WTC11 (cell line): ENCODE measurements at regions not wholly inside any gene's neighbourhood (a gene's known extent, or its start where the extent isn't known, plus 50 kb on each side); places are given as distances from the start of the nearest gene placed in this dataset.

ENCODE experiments used
- ATAC-seq: fragments of 200-7000 bp; cut with Tn5 transposase; 2 replicates; pipeline ENCODE4 v1.10.0; 2021; ENCODE audit warnings: mild to moderate bottlenecking, moderate library complexity
- CTCF ChIA-PET: fragments of 300-600 bp; sonication (Branson Sonifier 250); formaldehyde crosslinking; loops from one replicate; lab custom pipeline; 2021; ENCODE audit warnings: antibody characterized with exemption; lab: Charles Lee
- POLR2A ChIA-PET: fragments of 350-600 bp; sonication (Branson Sonifier 250); formaldehyde crosslinking; loops from one replicate; lab custom pipeline; 2021; ENCODE audit warnings: antibody characterized with exemption; lab: Charles Lee
- DNase-seq: peaks from one replicate; pipeline ENCODE4 v3.0.0; 2021; ENCODE audit warnings: low spot score
- H3K27ac Mint-ChIP-seq: 2 replicates; pipeline ENCODE4 v1.8.0; 2021; ENCODE audit warnings: mixed read lengths
- H3K27me3 Mint-ChIP-seq: 2 replicates; pipeline ENCODE4 v1.8.0; 2021; ENCODE audit warnings: low read depth, mild to moderate bottlenecking, moderate library complexity, mixed read lengths
- H3K36me3 Mint-ChIP-seq: 2 replicates; pipeline ENCODE4 v1.8.0; 2021; ENCODE audit warnings: mixed read lengths
- H3K4me1 Mint-ChIP-seq: 2 replicates; pipeline ENCODE4 v1.8.0; 2022; ENCODE audit warnings: mixed read lengths
- H3K4me3 Mint-ChIP-seq: 2 replicates; pipeline ENCODE4 v1.8.0; 2021; ENCODE audit warnings: mild to moderate bottlenecking, moderate library complexity, mixed read lengths
- H3K9me3 Mint-ChIP-seq: 2 replicates; pipeline ENCODE4 v1.8.0; 2021; ENCODE audit warnings: mixed read lengths
- ATF1 ChIP-seq: sonication (generic); formaldehyde crosslinking; IDR thresholded peaks from 2 replicates; pipeline ENCODE4 v1.8.1; 2023; ENCODE audit warnings: mild to moderate bottlenecking, moderate library complexity, missing genetic modification reagents
- CREB1 ChIP-seq: sonication (generic); formaldehyde crosslinking; IDR thresholded peaks from 2 replicates; pipeline ENCODE4 v1.8.0; 2023; ENCODE audit warnings: mild to moderate bottlenecking, missing genetic modification reagents
- FOXK1 ChIP-seq: sonication (generic); formaldehyde crosslinking; IDR thresholded peaks from 2 replicates; pipeline ENCODE4 v1.8.0; 2022; ENCODE audit warnings: mild to moderate bottlenecking, moderate library complexity, missing genetic modification reagents
- JAZF1 ChIP-seq: fragments of 250-450 bp; sonication (Bioruptor Pico); IDR thresholded peaks from 2 replicates; pipeline ENCODE4 v1.9.0; 2021; ENCODE audit warnings: moderate library complexity, mild to moderate bottlenecking, inconsistent platforms
- MYBL2 ChIP-seq: sonication (generic); formaldehyde crosslinking; IDR thresholded peaks from 2 replicates; pipeline ENCODE4 v1.8.1; 2023; ENCODE audit warnings: mild to moderate bottlenecking, moderate library complexity, missing genetic modification reagents
- PRRX2 ChIP-seq: fragments of 250-450 bp; sonication (Bioruptor Pico); IDR thresholded peaks from 2 replicates; pipeline ENCODE4 v1.8.0; 2021; ENCODE audit warnings: mild to moderate bottlenecking
- SOX15 ChIP-seq: fragments of 250-450 bp; sonication (Bioruptor Pico); IDR thresholded peaks from 2 replicates; pipeline ENCODE4 v1.9.0; 2021; ENCODE audit warnings: mild to moderate bottlenecking
- ZBTB21 ChIP-seq: sonication (generic); formaldehyde crosslinking; IDR thresholded peaks from 2 replicates; pipeline ENCODE4 v1.8.1; 2023; ENCODE audit warnings: mild to moderate bottlenecking, missing genetic modification reagents, borderline replicate concordance
- ZNF396 ChIP-seq: fragments of 250-450 bp; sonication (Bioruptor Pico); IDR thresholded peaks from 2 replicates; pipeline ENCODE4 v1.8.0; 2021; ENCODE audit warnings: mild to moderate bottlenecking, moderate library complexity, borderline replicate concordance
- ZNF416 ChIP-seq: fragments of 250-450 bp; sonication (Bioruptor Pico); IDR thresholded peaks from 2 replicates; pipeline ENCODE4 v1.9.0; 2021; ENCODE audit warnings: mild to moderate bottlenecking, inconsistent platforms
- TF ChIP-seq, protein P1 (sequence below): sonication (generic); formaldehyde crosslinking; conservative IDR thresholded peaks from 2 replicates; pipeline ENCODE4 v1.8.1; 2023; ENCODE audit warnings: mild to moderate bottlenecking, low read depth, missing genetic modification reagents, moderate library complexity
- TF ChIP-seq, protein P2 (sequence below): sonication (generic); formaldehyde crosslinking; IDR thresholded peaks from 2 replicates; pipeline ENCODE4 v1.8.0; 2022; ENCODE audit warnings: missing genetic modification reagents
- TF ChIP-seq, protein P3 (sequence below): fragments of 250-450 bp; sonication (Bioruptor Pico); IDR thresholded peaks from 2 replicates; pipeline ENCODE4 v2.1.2; 2022; ENCODE audit warnings: mild to moderate bottlenecking, moderate library complexity
- TF ChIP-seq, protein P4 (sequence below): fragments of 200-600 bp; IDR thresholded peaks from 2 replicates; pipeline ENCODE4 v1.8.0; 2022; ENCODE audit warnings: antibody characterized with exemption
- TF ChIP-seq, protein P5 (sequence below): sonication (generic); formaldehyde crosslinking; IDR thresholded peaks from 2 replicates; pipeline ENCODE4 v1.8.0; 2022; ENCODE audit warnings: mild to moderate bottlenecking, missing genetic modification reagents

DNA sequence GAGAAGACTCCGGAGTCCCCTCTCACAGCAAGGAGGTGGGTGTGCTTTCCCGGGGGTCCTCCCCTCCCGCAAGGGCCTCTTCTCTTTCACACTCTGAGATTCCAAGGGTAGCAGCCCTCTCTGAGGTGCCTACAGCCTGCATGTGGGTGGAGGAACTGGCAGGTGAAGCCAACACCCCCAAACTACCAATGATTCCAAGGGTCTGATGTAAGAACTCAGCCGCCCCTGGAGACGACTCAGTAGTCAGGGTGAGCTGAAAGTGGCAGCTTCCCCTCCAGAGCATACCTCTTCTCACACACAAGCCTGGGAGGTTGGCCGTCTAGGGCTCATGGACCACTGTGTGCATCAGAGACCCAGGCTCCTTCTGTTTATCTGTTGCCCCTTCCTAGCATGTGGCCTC, 66.1 kb downstream of the TSPAN17 start (continued):
- TF ChIP-seq, protein P1, sequence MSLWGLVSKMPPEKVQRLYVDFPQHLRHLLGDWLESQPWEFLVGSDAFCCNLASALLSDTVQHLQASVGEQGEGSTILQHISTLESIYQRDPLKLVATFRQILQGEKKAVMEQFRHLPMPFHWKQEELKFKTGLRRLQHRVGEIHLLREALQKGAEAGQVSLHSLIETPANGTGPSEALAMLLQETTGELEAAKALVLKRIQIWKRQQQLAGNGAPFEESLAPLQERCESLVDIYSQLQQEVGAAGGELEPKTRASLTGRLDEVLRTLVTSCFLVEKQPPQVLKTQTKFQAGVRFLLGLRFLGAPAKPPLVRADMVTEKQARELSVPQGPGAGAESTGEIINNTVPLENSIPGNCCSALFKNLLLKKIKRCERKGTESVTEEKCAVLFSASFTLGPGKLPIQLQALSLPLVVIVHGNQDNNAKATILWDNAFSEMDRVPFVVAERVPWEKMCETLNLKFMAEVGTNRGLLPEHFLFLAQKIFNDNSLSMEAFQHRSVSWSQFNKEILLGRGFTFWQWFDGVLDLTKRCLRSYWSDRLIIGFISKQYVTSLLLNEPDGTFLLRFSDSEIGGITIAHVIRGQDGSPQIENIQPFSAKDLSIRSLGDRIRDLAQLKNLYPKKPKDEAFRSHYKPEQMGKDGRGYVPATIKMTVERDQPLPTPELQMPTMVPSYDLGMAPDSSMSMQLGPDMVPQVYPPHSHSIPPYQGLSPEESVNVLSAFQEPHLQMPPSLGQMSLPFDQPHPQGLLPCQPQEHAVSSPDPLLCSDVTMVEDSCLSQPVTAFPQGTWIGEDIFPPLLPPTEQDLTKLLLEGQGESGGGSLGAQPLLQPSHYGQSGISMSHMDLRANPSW (CRISPR knock-in tag) = no peak
- no peak for TF ChIP-seq ZBTB21
- TF ChIP-seq, protein P2, sequence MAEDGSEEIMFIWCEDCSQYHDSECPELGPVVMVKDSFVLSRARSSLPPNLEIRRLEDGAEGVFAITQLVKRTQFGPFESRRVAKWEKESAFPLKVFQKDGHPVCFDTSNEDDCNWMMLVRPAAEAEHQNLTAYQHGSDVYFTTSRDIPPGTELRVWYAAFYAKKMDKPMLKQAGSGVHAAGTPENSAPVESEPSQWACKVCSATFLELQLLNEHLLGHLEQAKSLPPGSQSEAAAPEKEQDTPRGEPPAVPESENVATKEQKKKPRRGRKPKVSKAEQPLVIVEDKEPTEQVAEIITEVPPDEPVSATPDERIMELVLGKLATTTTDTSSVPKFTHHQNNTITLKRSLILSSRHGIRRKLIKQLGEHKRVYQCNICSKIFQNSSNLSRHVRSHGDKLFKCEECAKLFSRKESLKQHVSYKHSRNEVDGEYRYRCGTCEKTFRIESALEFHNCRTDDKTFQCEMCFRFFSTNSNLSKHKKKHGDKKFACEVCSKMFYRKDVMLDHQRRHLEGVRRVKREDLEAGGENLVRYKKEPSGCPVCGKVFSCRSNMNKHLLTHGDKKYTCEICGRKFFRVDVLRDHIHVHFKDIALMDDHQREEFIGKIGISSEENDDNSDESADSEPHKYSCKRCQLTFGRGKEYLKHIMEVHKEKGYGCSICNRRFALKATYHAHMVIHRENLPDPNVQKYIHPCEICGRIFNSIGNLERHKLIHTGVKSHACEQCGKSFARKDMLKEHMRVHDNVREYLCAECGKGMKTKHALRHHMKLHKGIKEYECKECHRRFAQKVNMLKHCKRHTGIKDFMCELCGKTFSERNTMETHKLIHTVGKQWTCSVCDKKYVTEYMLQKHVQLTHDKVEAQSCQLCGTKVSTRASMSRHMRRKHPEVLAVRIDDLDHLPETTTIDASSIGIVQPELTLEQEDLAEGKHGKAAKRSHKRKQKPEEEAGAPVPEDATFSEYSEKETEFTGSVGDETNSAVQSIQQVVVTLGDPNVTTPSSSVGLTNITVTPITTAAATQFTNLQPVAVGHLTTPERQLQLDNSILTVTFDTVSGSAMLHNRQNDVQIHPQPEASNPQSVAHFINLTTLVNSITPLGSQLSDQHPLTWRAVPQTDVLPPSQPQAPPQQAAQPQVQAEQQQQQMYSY (CRISPR knock-in tag) = no peak
- no peak for TF ChIP-seq ZNF396 (CRISPR knock-in tag)
- TF ChIP-seq SOX15 (CRISPR knock-in tag) = no peak
- TF ChIP-seq CREB1 (CRISPR knock-in tag) = no peak
- TF ChIP-seq, all 79 proteins: peak for 0

DNA sequence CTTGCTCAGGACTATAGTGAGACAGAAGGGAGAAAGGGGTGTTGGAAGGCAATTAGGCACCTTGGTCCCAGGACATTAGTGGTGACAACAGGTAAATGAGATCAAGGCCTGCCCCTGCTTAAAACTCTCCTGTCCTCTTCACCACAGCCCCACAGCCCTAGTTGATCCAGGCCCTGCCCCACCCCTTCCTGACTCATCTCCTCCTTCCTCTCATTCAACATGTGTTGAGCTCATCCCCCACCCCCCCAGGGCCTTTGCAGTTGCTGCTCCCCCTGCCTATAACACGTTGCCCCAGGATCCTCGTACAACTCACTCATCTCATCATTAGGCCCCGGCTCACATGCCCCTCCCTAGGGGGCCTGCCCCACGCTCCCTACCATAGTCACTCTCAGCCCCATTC, 66.8 kb downstream of the TSPAN17 start:
- CTCF ChIA-PET = interaction anchor here (1.2 to 6.8 kb wide), 3 partner anchors 13 to 53 kb away, joined by 4 to 37 read pairs (median 10); no protein-coding TSS in a partner anchor

DNA sequence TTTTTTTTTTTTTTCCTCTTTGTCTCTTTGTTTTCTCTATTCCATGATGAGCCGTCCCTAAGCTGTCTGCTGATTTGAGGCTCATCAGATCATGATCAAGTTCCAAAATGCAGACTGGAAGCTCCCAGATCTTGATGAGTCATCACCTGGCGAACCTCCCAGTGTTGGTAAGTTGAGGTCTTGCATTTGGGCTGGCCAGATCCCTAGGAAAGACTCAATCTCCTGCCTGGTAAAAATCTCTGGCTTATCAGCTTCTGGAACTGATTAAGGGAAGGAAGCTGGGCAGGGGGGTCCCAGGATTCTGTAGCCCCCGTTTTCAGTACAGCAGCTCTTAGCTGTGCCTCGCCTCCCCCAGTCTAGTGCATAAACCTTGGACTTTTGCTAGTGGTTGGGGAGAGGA, 69.0 kb downstream of the TSPAN17 start:
- Mint-ChIP-seq H3K36me3 (peaks cover 9% of the 10 kb centered on the region), H3K27ac (0 out of 2 replicates have a peak overlapping the region, but pooled peaks have one; percentile 68), H3K4me1 (peaks cover 25% of the 10 kb centered on the region), H3K27me3 (peaks cover 8% of the 10 kb centered on the region), H3K4me3 (no peak overlapping the region), H3K9me3 (peaks cover 10% of the 10 kb centered on the region)
- DNase-seq = no peak
- CTCF ChIA-PET = interaction anchor here (0.7 to 3.7 kb wide), 4 partner anchors 16 to 56 kb away, joined by 3 to 13 read pairs (median 4); no protein-coding TSS in a partner anchor
- no peak for ATAC-seq
- no peak for TF ChIP-seq PRRX2
- TF ChIP-seq, protein P3, sequence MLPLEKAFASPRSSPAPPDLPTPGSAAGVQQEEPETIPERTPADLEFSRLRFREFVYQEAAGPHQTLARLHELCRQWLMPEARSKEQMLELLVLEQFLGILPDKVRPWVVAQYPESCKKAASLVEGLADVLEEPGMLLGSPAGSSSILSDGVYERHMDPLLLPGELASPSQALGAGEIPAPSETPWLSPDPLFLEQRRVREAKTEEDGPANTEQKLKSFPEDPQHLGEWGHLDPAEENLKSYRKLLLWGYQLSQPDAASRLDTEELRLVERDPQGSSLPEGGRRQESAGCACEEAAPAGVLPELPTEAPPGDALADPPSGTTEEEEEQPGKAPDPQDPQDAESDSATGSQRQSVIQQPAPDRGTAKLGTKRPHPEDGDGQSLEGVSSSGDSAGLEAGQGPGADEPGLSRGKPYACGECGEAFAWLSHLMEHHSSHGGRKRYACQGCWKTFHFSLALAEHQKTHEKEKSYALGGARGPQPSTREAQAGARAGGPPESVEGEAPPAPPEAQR (CRISPR knock-in tag) = no peak
- POLR2A ChIA-PET = no interaction called here

More for the DNA sequence above, 66.8 kb downstream of the TSPAN17 start:
- Mint-ChIP-seq H3K4me3 (no peak overlapping the region), H3K27ac (no peak overlapping the region), H3K9me3 (peaks cover 10% of the 10 kb centered on the region), H3K36me3 (peaks cover 9% of the 10 kb centered on the region), H3K4me1 (peaks cover 22% of the 10 kb centered on the region), H3K27me3 (peaks cover 8% of the 10 kb centered on the region)
- POLR2A ChIA-PET = no interaction called here
- TF ChIP-seq ZNF396 (CRISPR knock-in tag) (no peak), MYBL2 (CRISPR knock-in tag) (no peak), FOXK1 (CRISPR knock-in tag) (no peak), JAZF1 (no peak), ATF1 (CRISPR knock-in tag) (no peak), ZNF416 (no peak)
- TF ChIP-seq, protein P4, sequence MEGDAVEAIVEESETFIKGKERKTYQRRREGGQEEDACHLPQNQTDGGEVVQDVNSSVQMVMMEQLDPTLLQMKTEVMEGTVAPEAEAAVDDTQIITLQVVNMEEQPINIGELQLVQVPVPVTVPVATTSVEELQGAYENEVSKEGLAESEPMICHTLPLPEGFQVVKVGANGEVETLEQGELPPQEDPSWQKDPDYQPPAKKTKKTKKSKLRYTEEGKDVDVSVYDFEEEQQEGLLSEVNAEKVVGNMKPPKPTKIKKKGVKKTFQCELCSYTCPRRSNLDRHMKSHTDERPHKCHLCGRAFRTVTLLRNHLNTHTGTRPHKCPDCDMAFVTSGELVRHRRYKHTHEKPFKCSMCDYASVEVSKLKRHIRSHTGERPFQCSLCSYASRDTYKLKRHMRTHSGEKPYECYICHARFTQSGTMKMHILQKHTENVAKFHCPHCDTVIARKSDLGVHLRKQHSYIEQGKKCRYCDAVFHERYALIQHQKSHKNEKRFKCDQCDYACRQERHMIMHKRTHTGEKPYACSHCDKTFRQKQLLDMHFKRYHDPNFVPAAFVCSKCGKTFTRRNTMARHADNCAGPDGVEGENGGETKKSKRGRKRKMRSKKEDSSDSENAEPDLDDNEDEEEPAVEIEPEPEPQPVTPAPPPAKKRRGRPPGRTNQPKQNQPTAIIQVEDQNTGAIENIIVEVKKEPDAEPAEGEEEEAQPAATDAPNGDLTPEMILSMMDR = no peak
- TF ChIP-seq, protein P5, sequence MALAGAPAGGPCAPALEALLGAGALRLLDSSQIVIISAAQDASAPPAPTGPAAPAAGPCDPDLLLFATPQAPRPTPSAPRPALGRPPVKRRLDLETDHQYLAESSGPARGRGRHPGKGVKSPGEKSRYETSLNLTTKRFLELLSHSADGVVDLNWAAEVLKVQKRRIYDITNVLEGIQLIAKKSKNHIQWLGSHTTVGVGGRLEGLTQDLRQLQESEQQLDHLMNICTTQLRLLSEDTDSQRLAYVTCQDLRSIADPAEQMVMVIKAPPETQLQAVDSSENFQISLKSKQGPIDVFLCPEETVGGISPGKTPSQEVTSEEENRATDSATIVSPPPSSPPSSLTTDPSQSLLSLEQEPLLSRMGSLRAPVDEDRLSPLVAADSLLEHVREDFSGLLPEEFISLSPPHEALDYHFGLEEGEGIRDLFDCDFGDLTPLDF = no peak
- DNase-seq = no peak
- ATAC-seq = no peak
